SU-DHL-6 (cell line): ENCODE measurements at regions not wholly inside any gene's neighbourhood (a gene's known extent, or its start where the extent isn't known, plus 50 kb on each side); places are given as distances from the start of the nearest gene placed in this dataset.

ENCODE experiments used
- EZH2phosphoT487 ChIP-seq: fragments of 200-600 bp; sonication (generic), shearing (Covaris generic); conservative IDR thresholded peaks from 2 replicates; pipeline ENCODE4 v1.6.1; 2018; ENCODE audit warnings: mild to moderate bottlenecking, antibody characterized with exemption, low read length, moderate library complexity, mixed read lengths
- TF ChIP-seq, protein P1 (sequence below): fragments of 200-600 bp; sonication (generic); IDR thresholded peaks from one replicate; pipeline ENCODE4 v1.5.1; 2017; ENCODE audit warnings: antibody characterized with exemption, mild to moderate bottlenecking, low read length, moderate library complexity; ENCODE audit not compliant: insufficient read depth, poor library complexity, severe bottlenecking

DNA sequence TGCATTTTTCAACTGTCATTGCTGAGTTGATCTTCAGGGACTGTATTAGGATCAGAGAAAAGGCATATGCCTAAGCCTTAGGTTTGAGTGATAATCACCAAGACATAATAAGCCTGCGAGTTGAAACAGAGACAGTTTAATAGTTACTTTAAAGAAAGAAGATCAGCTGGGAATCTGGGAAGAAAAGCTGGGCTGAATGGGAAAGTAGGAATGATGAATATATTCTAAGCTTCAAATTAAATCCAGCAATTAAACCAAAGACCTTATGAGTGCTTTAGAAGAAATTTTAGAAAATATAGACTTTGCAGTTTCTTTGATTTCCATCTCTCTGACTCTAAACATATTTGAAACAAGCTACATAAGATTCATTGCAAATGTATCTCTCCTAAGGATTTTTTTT, 222.3 kb downstream of the ENC1 start:
- TF ChIP-seq, protein P1, sequence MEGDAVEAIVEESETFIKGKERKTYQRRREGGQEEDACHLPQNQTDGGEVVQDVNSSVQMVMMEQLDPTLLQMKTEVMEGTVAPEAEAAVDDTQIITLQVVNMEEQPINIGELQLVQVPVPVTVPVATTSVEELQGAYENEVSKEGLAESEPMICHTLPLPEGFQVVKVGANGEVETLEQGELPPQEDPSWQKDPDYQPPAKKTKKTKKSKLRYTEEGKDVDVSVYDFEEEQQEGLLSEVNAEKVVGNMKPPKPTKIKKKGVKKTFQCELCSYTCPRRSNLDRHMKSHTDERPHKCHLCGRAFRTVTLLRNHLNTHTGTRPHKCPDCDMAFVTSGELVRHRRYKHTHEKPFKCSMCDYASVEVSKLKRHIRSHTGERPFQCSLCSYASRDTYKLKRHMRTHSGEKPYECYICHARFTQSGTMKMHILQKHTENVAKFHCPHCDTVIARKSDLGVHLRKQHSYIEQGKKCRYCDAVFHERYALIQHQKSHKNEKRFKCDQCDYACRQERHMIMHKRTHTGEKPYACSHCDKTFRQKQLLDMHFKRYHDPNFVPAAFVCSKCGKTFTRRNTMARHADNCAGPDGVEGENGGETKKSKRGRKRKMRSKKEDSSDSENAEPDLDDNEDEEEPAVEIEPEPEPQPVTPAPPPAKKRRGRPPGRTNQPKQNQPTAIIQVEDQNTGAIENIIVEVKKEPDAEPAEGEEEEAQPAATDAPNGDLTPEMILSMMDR, result no peak
- TF ChIP-seq EZH2phosphoT487, result no peak
